GM21723 (cell line): ENCODE measurements at regions not wholly inside any gene's neighbourhood (a gene's known extent, or its start where the extent isn't known, plus 50 kb on each side); places are given as distances from the start of the nearest gene placed in this dataset.
"Not testable (repeated sequence)": the region's sequence is repeated elsewhere in the genome, so short reads cannot be mapped to it uniquely, and the experiment has no call there.

Experiments
- ATAC-seq: cut with Tn5 transposase; IDR thresholded peaks from one replicate; pipeline ENCODE4 v1.9.1; 2021; ENCODE audit warnings: mild to moderate bottlenecking, moderate library complexity; ENCODE audit not compliant: unreplicated experiment

DNA sequence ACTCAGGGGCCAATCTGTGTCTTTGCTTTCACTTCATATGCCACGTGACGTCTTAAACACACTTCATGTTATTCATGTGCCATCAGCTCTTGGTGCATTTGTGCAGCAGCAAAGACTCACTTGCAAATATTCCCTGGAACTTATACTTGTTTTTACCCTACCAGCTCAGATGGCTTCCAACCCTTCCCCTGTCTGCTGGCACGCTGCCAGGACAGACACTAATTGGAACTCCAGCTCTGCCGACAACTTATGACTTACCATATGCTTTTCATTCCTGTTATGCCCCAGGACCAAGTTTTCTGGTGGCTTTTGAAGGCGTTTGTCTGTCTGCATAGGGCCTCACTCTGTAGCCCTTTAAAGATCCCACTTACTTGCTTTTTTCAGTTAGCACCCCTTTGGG, 261.7 kb upstream of the GNPDA2 start:
- no peak for ATAC-seq

DNA sequence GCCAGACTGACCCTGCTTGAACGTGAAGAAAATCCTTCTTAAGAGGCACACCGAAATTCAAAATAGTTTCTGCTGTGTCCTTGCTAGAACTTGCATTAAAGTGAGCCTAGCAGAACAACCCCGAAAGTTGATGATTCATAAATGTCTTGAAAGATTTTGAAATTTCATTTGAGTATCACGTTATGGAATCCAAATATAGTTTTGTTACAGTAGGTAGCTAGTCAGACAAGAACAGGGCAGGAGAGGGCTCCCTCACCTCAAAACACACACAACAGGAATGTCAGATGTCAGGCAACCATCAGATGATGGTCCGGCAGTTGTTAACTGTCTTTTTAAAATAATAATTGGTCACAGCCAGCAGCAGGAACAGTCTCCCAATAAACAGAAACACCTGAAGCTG, 259.6 kb upstream of the GNPDA2 start:
- ATAC-seq = no peak

GRCh38 chr4:44985152-44985551, 258.8 kb upstream of the GNPDA2 start:
- no peak for ATAC-seq

GRCh38 chr4:44984083-44984482, 257.7 kb upstream of the GNPDA2 start:
- ATAC-seq = no peak

DNA sequence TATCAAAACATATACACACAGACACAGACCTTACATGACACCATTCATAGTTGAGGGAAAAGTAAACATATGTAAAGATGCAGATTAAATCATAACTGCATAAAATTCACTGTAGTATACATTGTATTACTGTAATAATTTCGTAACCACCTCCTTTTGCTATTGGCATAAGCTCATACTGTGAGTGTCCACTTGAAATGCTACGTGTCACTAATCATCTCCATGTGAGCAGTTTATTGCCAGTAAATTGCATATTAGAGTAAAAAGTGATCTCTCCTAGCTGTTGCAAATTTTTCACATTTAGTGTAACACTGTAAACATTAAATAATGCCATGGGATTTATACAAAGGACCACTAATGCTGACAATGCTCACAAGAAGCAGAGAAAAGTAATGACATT, 256.7 kb upstream of the GNPDA2 start:
- ATAC-seq = no peak

DNA sequence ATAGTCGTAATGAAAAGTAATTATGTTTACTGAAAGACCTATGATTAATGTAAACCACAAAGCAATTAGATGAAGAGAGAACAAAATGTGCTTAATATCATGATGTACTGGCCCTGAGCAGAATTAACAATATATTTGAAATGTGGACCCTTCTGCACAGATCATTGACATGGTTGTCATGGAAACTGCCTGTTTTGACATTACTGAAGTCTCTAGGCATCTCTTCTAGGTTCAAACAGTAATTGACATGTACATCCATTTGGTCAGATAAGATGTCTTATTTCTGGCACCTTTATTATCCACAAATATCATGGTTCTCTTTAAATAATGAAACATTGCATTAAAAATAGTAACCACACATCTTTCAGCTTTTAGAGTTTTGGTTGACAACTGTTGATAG, 251.7 kb upstream of the GNPDA2 start:
- no peak for ATAC-seq

DNA sequence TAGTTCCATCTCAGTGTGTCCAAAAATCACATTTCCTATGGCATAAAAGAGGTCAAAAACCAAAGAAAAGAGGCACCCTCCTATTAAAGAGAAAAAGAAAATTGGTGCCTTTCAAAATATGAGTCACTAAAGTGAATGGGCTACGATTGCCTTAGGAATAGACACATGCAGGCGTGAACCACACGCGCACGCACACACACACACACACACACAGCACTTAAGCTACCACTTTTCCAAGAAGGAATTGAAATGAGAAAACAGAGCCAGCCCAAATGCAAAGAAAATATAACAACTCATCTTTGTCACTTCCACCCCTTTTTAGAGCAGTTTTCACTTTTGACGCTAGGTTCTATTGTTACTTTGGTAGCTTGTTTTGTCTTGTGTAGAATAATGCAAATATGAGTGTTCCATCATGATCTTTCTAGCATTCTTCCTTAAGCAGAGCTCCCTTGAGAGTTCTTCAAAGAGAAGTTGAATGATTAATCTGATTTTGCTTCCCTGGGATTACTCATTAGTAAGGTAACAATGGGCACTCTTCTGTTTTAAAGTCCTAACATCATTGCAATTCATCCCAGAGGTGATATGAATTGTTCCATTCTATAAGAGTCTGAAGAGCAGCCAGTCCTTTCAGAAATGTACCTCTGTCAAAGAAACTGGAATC, 239.2 kb upstream of the GNPDA2 start:
- no peak for ATAC-seq

GRCh38 chr4:44964086-44964485, 237.7 kb upstream of the GNPDA2 start:
- ATAC-seq = not testable (repeated sequence)

GRCh38 chr4:44961001-44961755, 234.8 kb upstream of the GNPDA2 start:
- no peak for ATAC-seq

DNA sequence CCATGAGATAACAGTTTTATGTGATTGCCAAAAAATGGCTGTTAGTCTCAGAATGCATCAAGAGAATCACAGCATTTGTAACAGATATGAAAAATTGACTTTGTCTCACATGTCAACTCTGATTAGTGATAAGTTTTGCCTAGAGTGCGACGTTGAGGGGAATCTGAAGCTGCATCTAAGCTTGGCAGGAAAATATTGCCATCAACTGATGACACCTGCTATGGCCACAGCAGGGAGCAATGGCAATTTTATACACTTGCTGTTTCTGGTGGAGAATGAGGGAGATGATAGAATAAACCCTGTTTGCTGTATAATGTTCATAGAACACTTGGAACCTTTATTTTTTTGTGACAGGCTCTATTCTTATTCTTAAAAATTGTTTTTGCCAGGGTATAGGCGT, 205.4 kb upstream of the GNPDA2 start:
- ATAC-seq = no peak

DNA sequence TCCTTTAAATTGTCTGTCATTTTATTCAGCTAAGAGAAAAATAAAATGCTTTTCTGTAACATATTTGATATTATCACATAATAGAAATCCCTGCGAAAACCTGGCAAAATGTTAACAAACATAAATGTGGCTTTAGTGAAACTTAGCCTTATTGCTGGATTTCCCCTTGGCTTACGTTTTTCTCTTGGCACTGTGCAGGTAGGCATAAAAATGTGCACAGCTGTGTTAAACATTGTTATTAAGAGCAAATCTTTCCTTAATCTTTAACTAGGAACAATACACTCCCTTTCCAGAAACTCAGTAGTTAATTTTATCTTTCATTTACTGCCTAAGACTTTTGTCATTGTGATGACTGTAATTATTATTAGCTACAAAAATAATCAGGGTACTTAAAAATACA, 202.4 kb upstream of the GNPDA2 start:
- ATAC-seq = no peak

DNA sequence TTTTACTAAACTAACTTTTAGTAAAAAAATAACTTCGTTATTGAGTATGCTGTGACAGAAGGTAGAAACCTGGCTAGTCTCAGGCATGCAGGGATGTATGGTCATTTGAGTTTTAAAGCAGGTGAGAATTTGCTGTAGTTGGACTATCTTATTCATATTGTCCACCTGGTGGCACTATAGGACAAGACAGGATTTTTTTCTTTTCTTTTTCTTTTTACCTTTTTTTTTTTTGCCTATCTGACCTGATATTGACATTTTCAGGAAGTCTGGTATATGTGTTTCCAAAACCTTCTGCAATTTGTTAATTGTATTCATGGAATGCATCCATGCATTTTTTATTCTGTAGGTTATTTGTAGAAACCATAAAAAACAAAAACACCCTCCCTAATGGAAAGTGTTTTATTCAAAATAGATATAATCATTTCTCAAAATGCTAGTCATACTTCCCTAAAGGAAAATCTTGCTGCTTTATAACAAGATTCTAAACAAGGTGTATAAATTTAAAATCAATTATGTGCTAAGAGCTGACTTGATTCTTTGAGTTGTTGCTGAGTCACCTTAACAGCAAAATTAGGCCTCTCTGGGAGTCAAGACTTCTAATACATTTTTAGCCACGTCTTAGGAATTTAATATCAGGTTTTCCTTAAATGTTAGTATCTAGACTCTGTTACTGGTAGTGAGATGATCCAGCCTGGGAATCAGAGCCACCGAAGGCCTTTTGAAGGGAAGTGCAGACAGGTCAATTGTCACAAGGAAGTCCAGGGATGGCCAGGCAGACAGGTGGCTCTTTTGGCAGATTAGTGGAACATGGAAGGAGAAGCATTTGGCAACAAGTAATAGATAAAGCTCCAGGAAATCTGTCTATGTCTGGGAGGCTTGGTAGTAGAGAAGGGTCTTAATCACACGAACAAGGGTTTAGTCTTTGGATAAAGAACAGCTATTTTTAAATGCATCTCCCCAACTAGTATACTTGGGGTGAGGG, 201.3 kb upstream of the GNPDA2 start:
- peak; percentile 56 for ATAC-seq

GRCh38 chr4:44916411-44916810, 190.1 kb upstream of the GNPDA2 start:
- ATAC-seq = no peak

DNA sequence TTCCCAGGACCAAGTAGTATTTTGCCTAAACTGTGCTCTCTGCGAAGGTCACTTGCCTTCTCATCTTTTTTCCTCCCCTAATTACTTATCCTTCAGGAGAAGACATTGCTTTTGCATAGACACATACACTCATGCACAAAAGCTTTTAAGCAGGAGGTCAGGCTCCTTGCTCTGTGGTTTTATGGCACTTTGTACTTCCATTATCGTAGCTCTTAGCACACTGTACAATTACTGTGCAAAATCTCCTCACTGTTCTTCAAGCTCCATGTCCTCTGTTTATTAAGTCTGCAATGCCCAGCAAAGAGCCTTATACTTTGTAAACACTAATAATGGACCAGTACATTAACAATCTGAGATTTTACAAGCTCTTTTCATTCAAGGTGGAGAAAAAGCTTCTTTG, 188.4 kb upstream of the GNPDA2 start:
- no peak for ATAC-seq

DNA sequence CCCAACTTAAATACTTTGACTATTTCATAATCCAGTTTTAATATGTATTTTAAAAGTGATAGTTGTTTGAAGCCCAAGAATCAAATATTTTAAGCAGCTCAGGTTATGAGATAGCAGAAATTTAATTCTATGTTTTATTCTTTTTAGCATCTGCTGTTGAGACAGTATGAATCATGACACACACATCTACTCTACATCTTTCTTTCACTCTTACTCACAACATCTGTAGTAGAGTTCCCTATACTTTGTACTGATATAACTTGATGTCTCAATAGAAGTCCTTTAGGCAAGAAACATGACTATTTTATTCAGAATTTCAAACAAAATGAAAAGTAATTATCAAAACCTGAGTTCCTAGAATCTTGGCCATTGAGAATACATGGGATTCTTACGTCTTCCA, 187.9 kb upstream of the GNPDA2 start:
- no peak for ATAC-seq

- ATAC-seq = no peak
These were observed 186.6 kb upstream of the GNPDA2 start for GRCh38 chr4:44912980-44913379.

- ATAC-seq = no peak
These were observed 182.2 kb upstream of the GNPDA2 start for GRCh38 chr4:44908565-44908964.

DNA sequence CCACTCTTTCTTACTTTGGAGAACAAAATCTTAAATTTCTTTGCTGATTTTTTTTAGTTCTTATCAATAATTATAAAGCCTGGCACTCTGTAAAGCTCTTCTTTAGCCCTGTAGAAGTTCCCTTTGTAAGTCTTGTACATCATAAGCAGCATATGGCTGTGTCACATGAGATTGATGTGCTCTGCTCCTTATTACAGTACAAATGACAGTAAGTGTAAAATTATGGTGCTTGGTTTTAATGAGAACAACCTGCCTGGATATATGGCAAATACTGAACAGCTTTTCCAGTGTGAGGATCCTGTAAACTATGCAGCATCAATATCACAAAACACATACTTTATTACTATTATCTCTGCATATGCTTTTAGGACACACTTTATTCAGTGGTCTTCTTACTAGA, 145.9 kb upstream of the GNPDA2 start:
- ATAC-seq = no peak

GRCh38 chr4:44871133-44871532, 144.8 kb upstream of the GNPDA2 start:
- ATAC-seq = no peak

DNA sequence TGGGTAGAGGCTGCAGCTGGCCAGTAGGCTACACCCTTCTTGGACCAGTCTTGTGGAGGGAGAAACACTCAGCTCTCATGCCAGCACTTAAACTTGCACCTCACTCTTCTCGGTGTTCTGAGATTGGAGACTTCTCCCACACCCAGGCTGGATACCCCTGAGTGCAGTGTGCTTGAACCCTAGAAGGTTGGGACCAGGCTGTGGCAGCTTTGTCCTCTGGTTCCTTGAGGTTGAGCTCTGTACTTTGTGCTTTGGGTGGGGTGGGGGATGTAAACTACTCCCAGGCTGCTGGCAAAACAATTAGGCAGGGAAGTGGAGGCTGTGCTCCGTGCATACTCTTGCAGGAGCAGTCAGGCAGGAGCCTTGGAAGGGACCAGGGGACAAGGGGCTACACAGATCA, 143.6 kb upstream of the GNPDA2 start:
- no peak for ATAC-seq

DNA sequence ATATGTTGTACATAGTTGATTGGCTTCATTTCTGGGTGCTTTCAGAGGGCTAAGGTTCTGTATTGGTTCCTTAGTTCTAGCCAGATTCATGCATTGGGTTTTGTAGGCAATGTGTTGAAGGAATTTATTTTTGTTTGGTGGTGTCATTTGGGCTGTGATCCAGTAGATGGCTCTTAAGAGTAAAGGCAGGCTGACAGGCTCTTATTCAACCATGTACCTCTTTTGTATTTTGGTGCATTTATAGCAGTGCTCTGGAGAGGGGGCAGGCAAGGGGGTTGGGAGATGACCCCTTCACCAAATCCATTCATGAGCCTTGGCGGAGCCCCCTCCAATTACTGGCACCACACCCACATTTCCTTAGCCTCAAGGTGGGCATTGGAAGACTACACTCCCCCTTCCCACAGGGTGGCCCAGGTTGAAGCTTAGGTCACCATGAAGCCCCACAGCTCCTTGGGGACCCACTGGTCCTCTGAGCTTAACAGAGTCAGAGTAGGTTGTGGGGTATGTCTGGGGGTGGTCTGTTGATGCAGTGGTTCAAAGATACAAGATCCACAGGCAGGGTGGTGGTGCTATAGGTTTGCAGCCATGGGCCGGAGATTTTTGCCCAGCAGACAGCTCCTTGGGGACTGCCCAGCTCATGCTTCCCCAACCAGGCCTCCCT, 143.0 kb upstream of the GNPDA2 start:
- no peak for ATAC-seq
